Cardiac fibroblast (primary cell): ENCODE measurements at regions not wholly inside any gene's neighbourhood (a gene's known extent, or its start where the extent isn't known, plus 50 kb on each side); places are given as distances from the start of the nearest gene placed in this dataset.

Experiments
- DNase-seq, 2 donors: peaks; one replicate each; pipeline versions ENCODE4 v3.0.0 to v3.0.0-alpha.2; 2010; ENCODE audit warnings: low read depth in 2 of 2
- H3K4me3 ChIP-seq, 2 donors: replicated peaks in 1 of 2; 1 replicate in 1 of 2; 2 replicates in 1 of 2; pipeline ENCODE4 v1.5.1; 2011; ENCODE audit warnings: low read depth in 2 of 2, low read length in 2 of 2, mild to moderate bottlenecking in 2 of 2, moderate library complexity in 1 of 2
- TF ChIP-seq, protein P1 (sequence below): IDR thresholded peaks from one replicate; pipeline ENCODE4 v1.5.1; 2011; ENCODE audit warnings: low read depth, mild to moderate bottlenecking, low read length, inconsistent platforms

DNA sequence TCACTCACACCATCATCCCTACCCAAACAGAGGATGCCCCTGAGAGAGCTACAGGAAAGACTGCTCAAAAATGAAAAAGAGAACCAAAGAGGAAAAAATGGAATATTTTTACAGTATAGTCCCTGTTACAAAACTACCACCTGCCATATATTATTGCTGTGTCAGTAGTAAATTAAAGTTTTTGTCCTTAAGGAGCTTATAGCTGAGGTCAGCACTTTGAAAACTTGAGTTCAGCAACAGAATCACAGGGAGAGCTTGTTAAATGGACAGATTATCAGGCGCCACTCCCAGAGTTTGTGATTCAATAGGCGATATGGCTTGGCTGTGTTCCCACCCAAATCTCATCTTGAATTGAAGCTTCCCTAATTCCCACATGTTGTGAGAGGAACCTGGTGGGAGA, 71.9 kb upstream of the FAM9A start:
- TF ChIP-seq, protein P1, sequence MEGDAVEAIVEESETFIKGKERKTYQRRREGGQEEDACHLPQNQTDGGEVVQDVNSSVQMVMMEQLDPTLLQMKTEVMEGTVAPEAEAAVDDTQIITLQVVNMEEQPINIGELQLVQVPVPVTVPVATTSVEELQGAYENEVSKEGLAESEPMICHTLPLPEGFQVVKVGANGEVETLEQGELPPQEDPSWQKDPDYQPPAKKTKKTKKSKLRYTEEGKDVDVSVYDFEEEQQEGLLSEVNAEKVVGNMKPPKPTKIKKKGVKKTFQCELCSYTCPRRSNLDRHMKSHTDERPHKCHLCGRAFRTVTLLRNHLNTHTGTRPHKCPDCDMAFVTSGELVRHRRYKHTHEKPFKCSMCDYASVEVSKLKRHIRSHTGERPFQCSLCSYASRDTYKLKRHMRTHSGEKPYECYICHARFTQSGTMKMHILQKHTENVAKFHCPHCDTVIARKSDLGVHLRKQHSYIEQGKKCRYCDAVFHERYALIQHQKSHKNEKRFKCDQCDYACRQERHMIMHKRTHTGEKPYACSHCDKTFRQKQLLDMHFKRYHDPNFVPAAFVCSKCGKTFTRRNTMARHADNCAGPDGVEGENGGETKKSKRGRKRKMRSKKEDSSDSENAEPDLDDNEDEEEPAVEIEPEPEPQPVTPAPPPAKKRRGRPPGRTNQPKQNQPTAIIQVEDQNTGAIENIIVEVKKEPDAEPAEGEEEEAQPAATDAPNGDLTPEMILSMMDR: no peak
- no peak overlapping the region for H3K4me3 ChIP-seq
- no peak for DNase-seq

DNA sequence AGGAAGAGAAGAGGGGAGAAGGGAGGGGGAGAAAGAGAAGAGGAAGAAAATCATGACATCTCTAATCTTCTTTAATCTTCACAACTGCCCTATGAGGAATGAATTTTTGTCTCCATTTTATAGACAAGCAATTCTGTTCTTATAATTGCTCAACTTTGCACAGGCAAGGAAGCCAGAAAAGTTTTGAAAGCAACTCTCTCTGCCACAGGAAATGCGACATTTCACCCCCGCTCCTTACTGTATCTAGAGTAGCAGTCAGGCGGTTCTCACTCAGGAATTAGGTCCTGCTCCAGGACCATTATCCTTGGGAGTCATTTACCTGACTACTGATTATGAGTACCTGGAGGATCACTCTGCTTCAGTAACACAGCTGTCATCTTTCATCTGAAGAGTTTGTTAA, 69.2 kb upstream of the FAM9A start:
- peak; percentile 11 to 44 for DNase-seq
- TF ChIP-seq, protein P1: no peak

DNA sequence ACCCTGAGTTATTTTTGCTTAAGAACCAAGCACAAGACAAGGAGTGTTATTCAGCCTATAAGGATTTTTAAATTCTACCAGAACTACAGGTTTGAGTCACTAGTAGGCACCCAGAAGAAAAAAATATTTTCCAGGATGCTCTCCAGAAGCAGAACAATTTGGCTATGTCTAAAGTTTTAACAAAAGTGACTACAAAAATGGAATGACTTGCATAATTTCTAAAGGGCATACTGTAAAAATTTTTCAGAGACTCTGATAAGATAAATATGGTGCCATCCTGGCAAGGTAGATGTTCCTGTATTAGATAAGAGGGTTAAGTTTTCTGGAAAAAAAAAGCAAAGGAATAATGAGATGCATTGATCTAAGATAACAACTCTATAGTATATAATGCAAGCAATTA, 68.6 kb upstream of the FAM9A start:
- no peak for DNase-seq
- H3K4me3 ChIP-seq: no peak overlapping the region
- TF ChIP-seq, protein P1: no peak

More for the DNA sequence above, 69.2 kb upstream of the FAM9A start:
- H3K4me3 ChIP-seq: no peak overlapping the region

DNA sequence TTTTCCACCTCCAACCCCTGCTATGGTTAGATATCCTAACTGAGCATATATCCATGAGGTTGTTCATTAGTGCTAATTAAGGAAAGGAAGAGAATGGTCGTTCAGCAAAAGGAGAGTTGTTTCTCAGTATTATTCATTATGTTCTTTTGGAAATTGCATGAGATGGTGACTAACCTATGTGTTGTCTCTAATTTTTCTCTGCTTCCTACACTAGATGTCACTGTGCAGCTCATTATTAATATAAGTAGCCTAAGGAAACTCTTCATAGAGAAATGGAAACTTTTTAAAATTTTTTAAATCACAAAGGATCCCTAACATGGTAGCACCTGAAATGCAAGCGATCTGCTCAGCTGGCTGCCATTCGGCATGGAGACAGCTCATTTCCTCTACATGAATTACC, 67.7 kb upstream of the FAM9A start:
- H3K4me3 ChIP-seq: no peak overlapping the region
- TF ChIP-seq, protein P1: peak; percentile 13
- peak; percentile 51 to 52 for DNase-seq

DNA sequence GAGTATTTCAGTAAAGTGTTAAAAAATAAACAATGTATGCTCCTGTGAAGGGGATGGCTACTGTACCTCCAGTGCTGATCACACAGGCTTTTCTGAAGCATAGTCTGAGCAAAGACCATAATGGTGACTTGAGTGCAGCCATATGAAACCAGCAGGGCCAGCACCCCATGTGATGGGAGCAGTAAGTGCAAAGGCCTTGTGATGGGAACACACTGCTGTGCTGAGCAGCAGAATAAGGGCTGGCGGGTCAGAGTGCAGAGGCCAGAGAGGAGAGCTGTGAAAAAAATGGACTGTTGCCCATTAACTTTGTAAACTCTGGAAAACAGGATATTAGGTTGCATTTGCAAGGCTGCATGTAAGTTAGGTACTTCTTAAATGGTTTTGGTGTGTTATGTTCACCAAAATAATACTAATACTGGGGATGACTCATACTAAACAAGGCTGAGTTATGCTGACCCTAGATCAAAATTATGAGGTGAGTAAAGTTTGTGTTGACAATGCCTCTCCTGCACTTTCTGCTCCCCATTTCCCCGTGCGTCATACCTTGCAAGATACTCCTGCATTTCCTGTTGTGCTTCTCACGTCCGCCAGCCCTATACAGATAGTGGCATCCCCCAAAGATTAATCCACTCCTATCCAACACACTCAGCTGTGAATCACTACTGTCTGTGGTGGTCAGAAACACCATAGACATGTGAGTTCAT, 67.0 kb upstream of the FAM9A start:
- peak; percentile 71 to 75 for DNase-seq
- TF ChIP-seq, protein P1: no peak
- H3K4me3 ChIP-seq: no peak overlapping the region

DNA sequence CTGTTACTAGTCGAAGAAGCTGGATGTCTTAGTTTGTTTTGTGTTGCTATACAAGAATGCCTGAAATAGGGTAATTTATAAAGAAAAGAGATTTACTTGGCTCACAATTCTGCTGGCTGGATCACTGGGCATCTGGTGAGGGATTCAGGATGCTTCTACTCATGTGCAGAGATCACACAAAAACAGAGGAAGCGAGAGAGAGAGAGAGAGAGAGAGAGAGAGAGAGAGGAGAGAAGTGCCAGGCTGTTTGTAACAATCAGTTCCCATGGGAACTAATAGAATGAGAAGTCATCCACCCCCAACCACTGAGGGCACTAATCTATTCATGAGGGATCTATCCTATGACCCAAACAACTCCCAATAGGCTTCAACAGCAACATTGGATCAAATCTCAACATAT, 66.2 kb upstream of the FAM9A start:
- no peak overlapping the region for H3K4me3 ChIP-seq
- TF ChIP-seq, protein P1: no peak
- peak in 1 of 2 donors; percentile 10 for DNase-seq

DNA sequence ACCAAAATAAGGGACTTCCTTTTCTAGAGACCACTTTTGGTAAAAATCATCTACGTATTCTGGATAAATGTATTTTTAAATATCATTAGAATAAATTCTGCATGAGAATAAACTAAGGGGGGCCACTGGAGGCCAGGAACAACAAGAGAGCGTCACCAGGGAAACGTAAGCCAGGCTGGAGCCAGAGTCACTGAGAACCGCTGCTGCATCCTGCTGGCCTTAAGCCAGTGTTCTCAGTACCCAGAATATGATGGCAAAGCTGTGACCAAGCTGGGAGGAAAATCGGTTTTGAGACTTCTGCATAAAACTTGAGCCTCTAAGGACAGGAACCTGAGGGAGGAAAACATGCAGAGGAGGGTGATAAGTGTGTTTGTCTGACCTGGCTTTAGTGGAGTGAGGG, 63.0 kb upstream of the FAM9A start:
- DNase-seq: no peak
- no peak overlapping the region for H3K4me3 ChIP-seq
- TF ChIP-seq, protein P1: no peak
